CD1c-positive myeloid dendritic cell (primary cell): ENCODE measurements at regions not wholly inside any gene's neighbourhood (a gene's known extent, or its start where the extent isn't known, plus 50 kb on each side); places are given as distances from the start of the nearest gene placed in this dataset.
"Not testable (repeated sequence)": the region's sequence is repeated elsewhere in the genome, so short reads cannot be mapped to it uniquely, and the experiment has no call there.

ENCODE experiments used
- DNase-seq: peaks from one replicate; pipeline ENCODE4 v3.0.0-alpha.2; 2016; ENCODE audit errors: extremely low spot score

GRCh38 chr1:185541871-185542301 is 192.3 kb upstream of the HMCN1 start:
- no peak for DNase-seq

DNA sequence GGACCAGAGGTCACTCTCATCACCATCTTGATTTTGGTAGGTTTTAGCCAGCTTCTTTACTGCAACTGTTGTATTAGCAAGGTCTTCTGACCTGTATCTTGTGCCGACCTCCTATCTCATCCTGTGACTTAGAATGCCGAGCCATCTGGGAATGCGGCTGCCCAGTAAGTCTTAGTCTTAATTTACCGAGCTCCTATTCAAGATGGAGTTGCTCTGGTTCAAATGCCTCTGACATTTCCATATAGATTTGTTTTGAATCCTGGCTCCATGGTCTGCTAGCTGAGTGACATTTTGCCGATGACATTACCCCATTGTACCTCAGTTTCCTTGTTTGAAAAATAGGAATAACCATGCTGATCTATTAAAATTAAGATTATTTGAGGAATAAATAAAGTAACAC is 193.9 kb upstream of the HMCN1 start:
- DNase-seq: no peak

DNA sequence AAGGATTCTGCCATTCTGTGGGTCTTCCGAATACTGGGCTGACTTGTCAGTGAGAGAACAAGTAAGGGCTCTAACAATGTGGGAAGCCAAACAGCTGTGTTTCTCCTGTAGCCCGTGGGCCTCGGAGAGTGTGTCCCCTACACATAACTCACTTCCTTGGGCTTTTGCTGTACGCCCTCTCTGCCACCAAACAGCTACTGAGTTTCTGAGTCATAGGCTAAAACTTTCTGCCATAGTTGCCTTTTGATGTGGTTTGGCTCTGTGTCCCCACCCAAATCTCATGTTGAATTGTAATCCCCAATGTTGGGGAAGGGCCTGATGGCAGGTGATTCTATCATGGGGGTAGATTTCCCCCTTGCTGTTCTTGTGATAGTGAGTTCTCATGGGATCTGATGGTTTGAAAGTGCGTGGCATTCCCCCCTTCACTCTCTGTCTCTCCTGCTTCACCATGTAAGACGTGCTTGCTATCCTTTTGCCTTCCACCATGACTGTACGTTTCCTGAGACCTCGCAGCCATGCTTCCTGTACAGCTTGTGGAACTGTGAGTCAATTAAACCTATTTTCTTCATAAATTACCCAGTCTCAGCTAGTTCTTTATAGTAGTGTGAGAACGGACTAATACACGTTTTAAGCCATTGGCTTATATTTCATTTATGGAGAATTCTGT is 194.8 kb upstream of the HMCN1 start:
- no peak for DNase-seq

GRCh38 chr1:185538309-185538898 is 195.8 kb upstream of the HMCN1 start:
- DNase-seq: not testable (repeated sequence)

- no peak for DNase-seq
These were observed 196.6 kb upstream of the HMCN1 start for GRCh38 chr1:185537596-185537995.

GRCh38 chr1:185536165-185536920 is 197.8 kb upstream of the HMCN1 start:
- DNase-seq: no peak

DNA sequence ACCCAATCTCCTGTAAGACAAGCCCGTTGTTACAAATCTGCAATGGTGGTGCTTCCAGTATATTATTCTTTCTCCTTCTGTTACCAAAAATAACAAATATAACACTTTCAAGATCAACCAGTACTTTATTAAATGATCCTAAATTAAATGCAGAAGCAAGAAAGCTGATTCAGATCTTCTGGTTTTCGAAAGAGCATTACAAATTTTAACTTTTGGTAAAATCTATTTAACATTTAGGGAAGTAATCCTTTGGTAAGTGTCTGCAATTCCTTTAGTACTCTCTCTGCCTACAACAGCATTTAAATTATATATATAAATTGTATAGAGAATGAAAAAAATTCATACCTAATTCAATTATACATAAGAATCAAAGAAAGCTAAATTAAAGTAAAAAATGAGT is 198.6 kb upstream of the HMCN1 start:
- peak; percentile 85 for DNase-seq

DNA sequence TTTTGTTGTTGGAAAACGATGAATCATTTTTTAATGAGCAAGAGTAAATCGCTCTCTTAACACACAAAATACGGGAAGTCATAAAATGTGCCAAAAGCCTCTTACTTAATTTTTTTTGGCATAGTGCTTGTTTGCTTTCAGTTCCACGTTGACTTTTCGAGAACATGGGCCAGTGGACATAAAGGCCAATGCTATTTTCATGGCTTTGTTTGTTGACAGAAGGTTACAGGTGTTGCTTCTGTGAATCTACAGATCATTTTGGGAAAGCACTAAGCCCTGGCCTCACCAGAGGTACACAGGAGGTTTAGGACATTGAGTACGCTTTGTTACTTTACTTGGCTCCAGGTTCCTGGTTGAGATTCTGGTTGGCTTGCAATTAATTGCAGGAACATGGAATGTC is 199.4 kb upstream of the HMCN1 start:
- peak; percentile 88 for DNase-seq

DNA sequence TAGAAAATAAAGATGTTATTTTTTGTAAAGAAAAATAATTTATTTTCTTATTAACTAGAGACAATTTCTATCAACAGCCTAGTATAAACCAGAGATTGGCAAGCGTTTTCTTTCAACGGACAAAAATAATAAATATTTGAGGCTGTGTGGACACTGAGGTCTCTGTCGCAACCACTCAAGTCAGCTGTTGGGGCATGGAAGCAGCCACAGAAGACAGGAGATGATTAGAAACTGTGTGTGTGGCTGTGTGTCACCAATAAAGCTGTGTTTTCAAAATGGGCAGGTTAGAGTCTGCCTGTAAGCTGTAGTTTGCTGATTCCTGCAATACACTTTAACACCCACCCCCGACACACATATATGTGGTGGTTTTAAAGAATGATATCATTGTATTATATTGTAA is 200.6 kb upstream of the HMCN1 start:
- peak; percentile 31 for DNase-seq

GRCh38 chr1:185532856-185533255 is 201.3 kb upstream of the HMCN1 start:
- no peak for DNase-seq

DNA sequence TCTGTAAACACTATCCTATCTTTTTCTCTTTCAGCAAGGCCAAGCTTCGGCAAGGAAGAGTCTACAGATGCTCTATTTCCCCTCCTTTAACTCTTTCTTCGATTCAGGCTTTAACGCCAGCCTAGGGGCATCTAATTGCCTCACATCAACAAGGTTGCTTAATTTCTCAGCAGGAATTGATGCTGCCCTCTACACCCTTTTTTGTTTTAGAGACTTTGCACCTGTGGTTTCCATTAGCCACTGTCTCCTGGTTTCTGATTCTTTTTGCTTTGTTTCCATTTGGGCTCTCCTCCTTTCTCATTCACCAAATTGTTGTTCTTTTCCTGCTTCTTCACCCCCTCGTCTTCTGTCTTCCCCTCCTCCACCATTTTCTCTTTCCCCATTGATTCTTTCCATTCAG is 202.4 kb upstream of the HMCN1 start:
- no peak for DNase-seq

DNA sequence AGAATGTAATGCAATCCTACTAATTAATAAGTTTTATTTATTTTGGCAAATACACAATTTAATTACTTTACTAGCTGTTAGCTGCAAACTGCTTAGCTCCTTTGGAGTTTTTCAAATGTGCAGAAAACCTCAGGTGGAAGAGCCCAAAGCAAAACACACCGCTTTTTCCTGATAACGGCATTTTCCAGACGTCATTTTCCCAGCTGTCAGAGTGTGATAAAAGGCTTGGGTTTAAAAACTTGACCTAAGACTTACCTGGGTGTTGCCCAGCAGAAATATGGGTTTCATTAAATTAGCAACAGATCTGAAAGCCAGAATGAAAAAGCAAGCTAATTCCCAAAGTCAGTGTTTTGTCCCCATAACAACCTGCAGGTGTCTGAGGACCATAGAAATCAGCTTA is 204.0 kb upstream of the HMCN1 start:
- no peak for DNase-seq

DNA sequence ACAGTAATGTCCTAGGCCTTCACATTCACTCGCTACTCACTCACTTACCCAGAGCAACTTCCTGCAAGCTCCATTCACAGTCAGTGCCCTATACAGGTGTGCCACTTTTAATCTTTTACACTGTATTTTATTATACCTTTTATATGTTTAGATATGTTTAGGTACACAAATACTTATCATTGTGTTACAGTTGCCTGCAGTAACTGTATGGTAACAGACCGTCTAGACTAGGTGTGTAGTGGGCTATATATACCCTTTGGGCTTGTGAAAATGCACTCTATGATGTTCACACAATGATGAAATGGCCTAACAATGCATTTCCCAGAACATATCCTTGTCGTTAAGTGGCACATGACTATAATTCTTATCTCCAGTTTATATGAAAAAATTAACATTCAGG is 204.5 kb upstream of the HMCN1 start:
- DNase-seq: no peak

- no peak for DNase-seq
These were observed 206.0 kb upstream of the HMCN1 start for GRCh38 chr1:185528084-185528676.

- DNase-seq: peak; percentile 42
These were observed 207.6 kb upstream of the HMCN1 start for GRCh38 chr1:185526344-185527307.

GRCh38 chr1:185520188-185520920 is 203.3 kb upstream of the IVNS1ABP start:
- peak; percentile 93 for DNase-seq

DNA sequence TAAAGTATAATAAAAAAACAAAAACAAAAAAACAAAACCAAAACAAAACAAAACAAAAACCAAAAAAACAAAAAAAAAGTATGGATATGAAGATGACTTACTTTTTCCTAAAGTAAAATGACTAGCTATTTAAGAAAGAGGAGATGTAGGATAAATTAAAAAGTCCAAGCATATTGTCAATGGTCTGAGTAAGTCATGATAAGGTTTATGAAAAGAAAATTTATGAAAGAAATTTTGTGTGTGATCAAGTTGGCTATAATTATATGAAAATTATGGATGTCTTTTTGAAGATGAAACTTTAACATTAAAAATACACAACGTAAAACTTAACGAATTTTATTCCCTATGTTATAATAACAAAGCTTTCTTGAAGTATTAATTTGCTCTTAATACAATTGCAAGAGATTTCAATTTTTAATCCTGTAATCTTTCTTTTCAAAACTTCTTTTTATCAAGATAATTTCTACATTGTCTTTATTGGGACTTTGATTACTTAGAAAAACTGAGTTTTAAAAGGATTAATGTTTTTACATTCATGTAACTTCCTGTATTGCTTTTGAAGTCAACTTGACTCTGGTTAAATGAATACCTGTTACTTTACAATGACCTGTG is 200.9 kb upstream of the IVNS1ABP start:
- no peak for DNase-seq

- not testable (repeated sequence) for DNase-seq
These were observed 200.3 kb upstream of the IVNS1ABP start for GRCh38 chr1:185517301-185517700.

GRCh38 chr1:185515696-185516095 is 198.7 kb upstream of the IVNS1ABP start:
- no peak for DNase-seq

GRCh38 chr1:185514311-185514710 is 197.3 kb upstream of the IVNS1ABP start:
- DNase-seq: no peak
